Dermis microvascular lymphatic vessel endothelial cell (primary cell): ENCODE measurements at regions not wholly inside any gene's neighbourhood (a gene's known extent, or its start where the extent isn't known, plus 50 kb on each side); places are given as distances from the start of the nearest gene placed in this dataset.

ENCODE experiments used
- DNase-seq, 2 donors: peaks; one replicate each; pipeline versions ENCODE4 v3.0.0 to v3.0.0-alpha.2; 2010; ENCODE audit warnings: low read depth in 2 of 2

DNA sequence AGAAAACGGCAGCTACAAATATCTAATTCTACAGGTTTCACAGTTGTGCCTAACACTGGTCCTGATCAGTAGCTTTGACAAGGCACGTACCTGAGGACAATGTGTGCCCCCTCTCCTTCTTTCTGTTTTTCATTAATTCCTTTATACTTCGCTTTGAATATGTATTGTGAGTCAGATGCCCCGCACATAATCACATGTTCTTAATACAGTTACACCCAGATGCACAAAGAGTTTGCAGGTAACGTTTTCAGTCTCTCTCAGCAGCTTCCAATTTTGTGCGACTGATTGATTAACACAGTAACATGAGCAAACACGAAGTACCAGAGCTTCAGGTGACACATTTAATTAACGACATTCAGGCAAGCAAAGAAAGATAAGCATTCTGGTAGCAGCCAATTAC, 209.8 kb upstream of the ZPLD1 start:
- DNase-seq, result no peak

DNA sequence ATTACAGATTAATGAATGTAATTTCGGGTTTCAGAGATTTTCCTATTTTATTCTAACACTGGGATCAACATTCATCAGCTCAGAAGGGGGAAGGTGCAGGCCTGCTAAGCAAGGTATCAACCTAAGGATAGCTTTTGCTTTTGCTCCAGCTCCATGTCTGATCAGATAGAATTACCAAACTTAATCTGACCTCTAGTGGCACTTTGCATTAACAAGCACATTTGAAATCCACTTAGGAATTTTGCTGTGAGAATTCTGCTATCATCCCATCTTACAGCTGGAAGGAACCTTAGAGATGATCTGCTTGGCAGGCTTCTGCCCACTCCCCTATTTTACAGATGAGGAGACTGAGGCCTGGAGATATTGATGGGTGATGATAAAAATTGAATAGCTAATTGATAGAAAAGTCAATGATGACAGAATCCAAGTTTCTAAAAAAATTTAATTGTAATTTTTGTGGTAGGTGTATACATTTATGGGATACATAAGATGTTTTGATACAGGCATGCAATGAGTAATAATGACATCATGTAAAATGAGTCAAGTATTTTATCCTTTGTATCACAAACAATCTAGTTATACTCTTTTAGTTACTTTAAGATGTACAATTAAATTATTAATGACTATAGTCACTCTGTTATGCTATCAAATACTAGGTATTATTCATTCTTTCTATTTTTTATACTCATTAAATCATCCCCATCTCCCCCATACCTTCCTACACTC, 209.2 kb upstream of the ZPLD1 start:
- peak; percentile 71 to 81 for DNase-seq

DNA sequence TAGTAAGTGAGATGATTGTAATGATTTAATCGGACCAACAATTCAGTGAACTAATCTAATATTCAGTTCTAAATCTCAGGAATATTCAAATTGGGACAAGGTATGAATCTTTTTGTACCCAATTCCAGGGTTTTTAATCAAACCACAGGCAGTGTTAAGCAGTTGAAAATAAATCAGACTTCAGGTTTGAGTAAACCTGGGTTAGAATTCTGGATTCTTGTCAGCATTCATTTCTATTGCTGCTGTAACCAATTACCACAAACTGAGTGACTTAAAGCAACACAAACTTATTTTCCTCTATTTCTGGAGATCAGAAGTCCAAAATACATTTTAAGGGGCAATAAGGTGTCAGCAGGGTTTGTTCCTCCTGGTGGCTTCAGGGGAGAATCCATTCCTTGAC, 208.4 kb upstream of the ZPLD1 start:
- DNase-seq, result no peak

DNA sequence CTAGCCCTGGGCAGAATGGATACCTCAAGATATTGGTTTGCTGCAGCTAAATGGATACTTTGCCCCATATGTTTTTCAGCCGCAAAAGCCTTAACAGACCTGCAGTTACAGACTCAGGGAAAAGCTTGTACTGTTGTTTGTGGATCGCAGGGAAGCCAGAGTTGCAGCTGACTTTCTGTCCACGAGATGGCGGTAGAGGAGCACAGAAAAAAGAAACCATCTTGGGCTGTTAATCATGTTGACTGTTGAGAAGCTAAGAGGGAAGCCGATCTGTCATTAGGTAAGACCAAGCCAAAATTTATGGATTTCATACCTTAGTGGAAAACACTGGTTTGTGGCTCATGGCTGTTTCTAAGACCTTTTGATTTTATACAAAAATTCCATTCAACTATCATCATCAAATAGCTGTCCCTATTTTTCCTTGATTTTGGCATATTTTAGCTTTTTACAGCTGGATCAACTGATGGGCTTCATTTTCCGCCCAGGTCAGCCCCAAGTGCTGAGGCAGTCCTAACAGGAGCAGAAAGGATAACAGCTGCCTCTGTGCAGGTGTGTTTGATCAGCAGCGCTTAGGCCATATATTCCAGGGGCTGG, 205.7 kb upstream of the ZPLD1 start:
- DNase-seq, result peak; percentile 55 to 76

DNA sequence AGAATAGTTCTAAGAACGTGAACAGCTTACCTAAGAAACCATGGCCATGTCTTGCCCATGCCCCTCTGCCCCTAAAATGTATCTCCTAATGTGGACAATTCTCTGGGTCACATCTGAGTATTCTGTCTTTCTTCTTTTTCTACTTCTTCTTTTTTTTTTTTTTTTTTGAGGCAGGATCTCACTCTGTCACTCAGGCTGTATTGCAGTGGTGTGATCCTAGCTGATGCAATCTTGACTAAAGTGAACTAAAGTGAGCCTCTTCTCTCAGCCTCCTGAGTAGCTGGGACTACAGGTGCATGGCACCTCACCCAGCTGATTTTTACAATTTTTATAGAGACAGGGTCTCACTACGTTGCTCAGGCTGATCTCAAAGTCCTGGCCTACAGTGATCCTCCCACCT, 204.8 kb upstream of the ZPLD1 start:
- DNase-seq, result no peak

GRCh38 chr3:102233881-102234280, 200.9 kb upstream of the ZPLD1 start:
- DNase-seq, result no peak

DNA sequence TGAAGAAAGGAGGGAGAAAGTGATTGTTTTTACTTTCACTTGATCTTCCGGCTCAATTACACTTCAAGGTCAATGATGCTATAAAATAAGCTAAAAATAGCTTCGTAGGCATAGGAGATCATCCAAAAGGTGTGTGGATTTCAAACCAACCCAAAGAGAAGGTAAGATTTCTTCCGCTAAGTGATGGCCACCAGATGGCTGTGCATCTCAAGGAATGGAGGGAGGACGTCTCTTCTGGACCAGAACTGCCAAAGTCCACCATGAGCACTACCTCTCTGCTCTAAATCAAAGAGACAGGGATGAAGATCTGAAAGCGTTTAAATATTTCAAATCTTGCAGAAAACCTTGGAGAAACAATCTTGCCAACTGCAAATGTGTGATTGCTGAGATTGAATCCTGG, 199.1 kb upstream of the ZPLD1 start:
- DNase-seq, result peak in 1 of 2 donors; percentile 29

GRCh38 chr3:102237181-102237580, 197.6 kb upstream of the ZPLD1 start:
- no peak for DNase-seq

DNA sequence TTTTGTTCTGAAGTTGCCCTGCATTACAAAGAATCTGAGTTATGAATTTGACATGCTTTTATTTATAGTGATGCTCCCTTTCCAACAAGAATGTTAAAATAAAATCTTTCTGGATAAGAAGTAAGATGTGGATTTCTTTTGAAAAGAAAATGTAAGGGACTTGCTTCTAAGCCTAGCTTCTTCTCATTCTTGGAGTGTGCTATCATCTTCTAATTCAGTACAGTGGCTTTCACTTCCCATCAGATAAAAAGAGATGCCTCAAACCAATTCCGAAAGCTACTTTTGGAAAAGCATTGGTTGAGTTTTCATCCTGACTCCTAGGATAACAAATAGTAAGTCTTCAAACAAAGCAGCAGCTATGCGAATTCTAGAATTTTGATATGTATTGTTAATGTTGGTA, 197.0 kb upstream of the ZPLD1 start:
- no peak for DNase-seq

DNA sequence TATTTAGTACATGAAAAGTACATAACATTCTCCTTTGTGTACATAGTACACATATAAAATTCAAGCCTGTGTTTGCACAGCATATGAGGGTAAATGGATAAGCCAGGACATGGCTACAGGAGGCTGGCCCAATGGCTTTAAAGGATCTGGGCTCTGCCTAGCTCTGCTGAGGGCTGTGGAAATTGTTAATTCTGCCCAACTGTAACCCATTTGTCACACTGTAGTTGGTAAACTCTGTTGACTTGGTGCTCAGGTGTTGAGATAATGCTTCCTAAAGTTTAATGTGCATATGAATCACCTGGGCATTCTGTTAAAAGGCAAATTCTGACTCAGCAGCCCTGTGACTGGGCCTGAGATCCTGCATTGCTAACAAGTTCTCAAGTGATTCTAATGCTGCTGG, 196.5 kb upstream of the ZPLD1 start:
- no peak for DNase-seq

DNA sequence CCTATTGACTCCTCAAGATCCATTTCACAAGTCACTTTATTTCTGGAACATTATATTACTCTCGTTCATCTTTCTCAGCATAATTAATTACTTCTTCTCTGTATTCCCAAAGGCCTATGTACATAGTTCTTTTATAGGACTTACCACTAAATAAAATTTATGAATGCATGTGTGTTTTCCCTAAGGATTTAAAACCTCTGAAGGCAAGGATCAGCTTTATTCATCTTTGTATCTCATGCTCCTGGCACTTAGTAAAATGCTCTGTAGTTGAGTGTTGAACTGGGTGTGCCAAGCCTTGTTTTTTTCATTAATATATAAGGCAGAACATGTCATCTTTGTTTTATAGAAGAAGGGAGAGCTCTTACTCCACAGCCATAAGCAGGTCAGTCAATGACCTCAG, 194.1 kb upstream of the ZPLD1 start:
- no peak for DNase-seq

GRCh38 chr3:102248981-102249705, 185.7 kb upstream of the ZPLD1 start:
- no peak for DNase-seq

DNA sequence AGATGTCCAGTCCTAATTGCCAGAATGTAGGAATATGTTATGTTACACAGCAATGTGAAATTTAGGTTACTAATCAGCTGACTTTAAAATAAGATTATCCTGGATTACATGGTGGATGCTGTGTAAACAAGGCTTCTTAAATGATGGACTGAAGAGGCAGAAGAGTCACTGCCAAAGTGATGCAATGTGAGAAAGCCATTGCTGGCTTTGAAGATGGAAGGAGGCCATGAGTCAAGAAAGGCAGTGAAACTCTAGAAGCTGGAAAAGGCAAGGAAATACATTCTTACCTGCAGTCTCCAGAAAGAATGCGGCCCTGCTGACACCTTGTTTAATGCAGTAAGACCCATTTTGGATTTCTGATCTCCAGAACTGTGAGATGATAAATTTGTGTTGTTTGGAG, 179.1 kb upstream of the ZPLD1 start:
- DNase-seq, result no peak

DNA sequence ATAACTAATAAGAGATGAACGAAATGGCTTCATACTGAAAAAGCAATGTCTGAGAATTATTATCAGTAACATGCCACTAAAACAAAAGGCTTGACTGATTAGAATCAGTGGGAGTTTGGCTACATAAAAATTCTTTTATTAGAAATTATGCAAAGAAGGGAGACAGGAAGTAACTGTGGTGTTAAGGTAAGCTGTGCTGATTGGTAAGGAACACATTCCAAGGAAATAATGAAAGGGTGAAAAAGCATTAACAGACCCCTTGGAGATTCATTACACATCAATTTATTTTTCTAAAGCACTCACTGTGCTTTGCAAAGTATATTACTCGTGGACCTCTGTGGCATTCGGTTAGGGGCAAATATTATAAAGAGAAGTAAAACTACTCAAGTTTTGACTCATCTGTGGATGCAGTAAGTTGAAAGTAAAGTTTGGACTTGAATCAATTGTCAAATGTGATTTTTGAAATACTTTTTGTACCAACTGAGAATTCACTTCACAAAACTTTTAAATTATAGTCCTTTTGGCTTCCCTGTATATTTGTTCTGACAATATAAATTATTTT, 176.1 kb upstream of the ZPLD1 start:
- no peak for DNase-seq

DNA sequence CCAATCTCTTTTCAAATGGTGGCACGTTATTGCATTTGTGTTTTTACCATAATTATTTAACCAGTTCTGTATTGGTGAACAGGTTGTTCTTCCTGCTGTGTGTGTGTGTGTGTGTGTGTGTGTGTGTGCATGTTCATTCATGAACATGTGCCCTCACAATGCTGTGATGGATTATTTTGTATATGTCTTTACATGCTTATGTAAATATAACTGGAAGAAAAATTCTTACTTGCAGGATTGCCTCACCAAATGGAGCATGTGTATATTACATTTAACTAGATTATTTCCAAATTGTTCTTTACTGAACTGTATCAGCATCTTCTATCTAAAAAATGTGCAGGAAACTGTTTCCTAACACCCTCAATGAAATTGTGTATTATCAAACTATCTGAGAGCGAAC, 175.2 kb upstream of the ZPLD1 start:
- no peak for DNase-seq

DNA sequence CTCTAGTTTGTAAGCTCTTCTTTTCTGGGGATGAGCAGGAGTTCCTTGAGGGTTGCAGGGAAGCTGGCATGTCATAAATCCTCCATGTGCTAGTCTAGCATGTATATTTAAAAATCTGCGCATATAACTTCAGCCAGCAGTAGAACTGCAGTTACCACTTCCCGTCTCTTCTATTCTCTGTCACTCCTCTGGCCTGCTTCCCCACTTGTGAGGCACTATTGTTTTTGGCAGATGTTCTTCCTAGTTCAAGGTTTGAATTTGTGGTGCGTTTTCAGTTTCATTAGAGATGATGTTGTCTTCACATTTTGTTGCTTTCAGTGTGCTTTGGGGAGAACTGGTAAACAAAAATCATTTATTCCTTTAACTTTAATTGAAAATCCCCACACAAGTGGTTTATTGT, 169.1 kb upstream of the ZPLD1 start:
- DNase-seq, result no peak

GRCh38 chr3:102269406-102269805, 165.4 kb upstream of the ZPLD1 start:
- DNase-seq, result no peak

GRCh38 chr3:102290241-102290640, 144.6 kb upstream of the ZPLD1 start:
- no peak for DNase-seq

GRCh38 chr3:102295756-102296155, 139.1 kb upstream of the ZPLD1 start:
- DNase-seq, result no peak

DNA sequence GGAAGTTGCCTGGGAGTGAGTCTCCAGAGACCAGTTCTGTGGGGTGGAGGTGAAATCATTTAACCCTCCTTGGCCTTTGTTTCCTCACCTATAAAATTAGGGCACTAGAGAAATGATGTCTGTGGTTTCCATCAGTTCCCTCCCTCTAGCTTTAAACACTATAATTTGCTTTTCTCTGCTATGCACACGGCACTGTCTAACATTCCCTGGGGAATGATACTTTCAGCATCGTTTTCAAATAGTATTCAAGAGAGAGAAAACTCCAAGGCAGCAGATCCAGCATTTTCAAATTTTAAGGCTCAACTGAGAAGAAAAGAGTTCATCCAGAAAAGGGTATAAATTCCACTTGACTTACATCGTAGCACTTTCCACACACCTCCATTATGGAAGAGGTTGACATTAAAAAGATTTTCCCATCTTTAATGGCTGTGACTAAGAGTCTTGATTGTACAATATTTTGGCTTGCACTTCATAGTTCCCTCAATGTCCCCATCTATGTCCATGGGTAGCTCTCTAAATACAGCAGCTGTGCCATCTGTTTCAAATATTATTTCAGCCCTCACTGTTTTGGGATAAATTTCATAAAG, 137.7 kb upstream of the ZPLD1 start:
- DNase-seq, result no peak

- no peak for DNase-seq
These were observed 135.5 kb upstream of the ZPLD1 start for GRCh38 chr3:102299125-102299877.
